MCF 10A (cell line): ENCODE measurements at regions not wholly inside any gene's neighbourhood (a gene's known extent, or its start where the extent isn't known, plus 50 kb on each side); places are given as distances from the start of the nearest gene placed in this dataset.
"Not testable (repeated sequence)": the region's sequence is repeated elsewhere in the genome, so short reads cannot be mapped to it uniquely, and the experiment has no call there.

Experiments used
- BruUV-seq: library from RNA; stranded (reverse); fragments of 400-500 nt; replicated peaks from 2 replicates; lab custom pipeline; 2021; lab: Mats Ljungman, UMichigan
- CTCF ChIA-PET: fragments of 300-600 bp; sonication (Branson Sonifier 250); formaldehyde crosslinking; extraction: SDS; loops from one replicate; lab custom pipeline; 2021; ENCODE audit warnings: antibody characterized with exemption, inconsistent platforms; lab: Yijun Ruan, JAX
- POLR2A ChIA-PET: fragments of 300-600, 350-650 bp; sonication (Branson Sonifier 250); formaldehyde crosslinking; extraction: SDS; loops from one replicate; lab custom pipeline; 2020; ENCODE audit warnings: antibody characterized with exemption, inconsistent platforms; lab: Yijun Ruan, JAX
- DNase-seq: peaks from one replicate; pipeline ENCODE4 v3.0.0-alpha.2; 2018; ENCODE audit not compliant: unreplicated experiment
- H3K27ac Mint-ChIP-seq: one replicate; pipeline ENCODE4 v1.8.0; 2022; ENCODE audit warnings: mild to moderate bottlenecking, low read depth, mixed read lengths; ENCODE audit not compliant: unreplicated experiment
- H3K27me3 Mint-ChIP-seq: one replicate; pipeline ENCODE4 v1.8.0; 2022; ENCODE audit warnings: mixed read lengths; ENCODE audit not compliant: insufficient read depth, unreplicated experiment
- H3K36me3 Mint-ChIP-seq: one replicate; pipeline ENCODE4 v1.8.0; 2022; ENCODE audit warnings: mild to moderate bottlenecking, moderate library complexity, mixed read lengths; ENCODE audit not compliant: insufficient read depth, unreplicated experiment
- H3K4me1 Mint-ChIP-seq: one replicate; pipeline ENCODE4 v1.8.0; 2022; ENCODE audit warnings: mixed read lengths; ENCODE audit not compliant: insufficient read depth, unreplicated experiment
- H3K4me3 Mint-ChIP-seq: one replicate; pipeline ENCODE4 v1.8.0; 2022; ENCODE audit warnings: mild to moderate bottlenecking, moderate library complexity, mixed read lengths; ENCODE audit not compliant: unreplicated experiment
- H3K9me3 Mint-ChIP-seq: one replicate; pipeline ENCODE4 v1.8.0; 2022; ENCODE audit warnings: mixed read lengths; ENCODE audit not compliant: unreplicated experiment
- CTCF ChIP-seq: fragments of 200-600 bp; IDR thresholded peaks from one replicate; pipeline ENCODE4 v1.8.0; 2022; ENCODE audit warnings: antibody characterized with exemption, mild to moderate bottlenecking; ENCODE audit not compliant: unreplicated experiment
- intact Hi-C: fragments of 100-400 bp; cut with micrococcal nuclease; formaldehyde crosslinking; loops from 2 replicates; pipeline ENCODE4 v1.14.1; 2022

DNA sequence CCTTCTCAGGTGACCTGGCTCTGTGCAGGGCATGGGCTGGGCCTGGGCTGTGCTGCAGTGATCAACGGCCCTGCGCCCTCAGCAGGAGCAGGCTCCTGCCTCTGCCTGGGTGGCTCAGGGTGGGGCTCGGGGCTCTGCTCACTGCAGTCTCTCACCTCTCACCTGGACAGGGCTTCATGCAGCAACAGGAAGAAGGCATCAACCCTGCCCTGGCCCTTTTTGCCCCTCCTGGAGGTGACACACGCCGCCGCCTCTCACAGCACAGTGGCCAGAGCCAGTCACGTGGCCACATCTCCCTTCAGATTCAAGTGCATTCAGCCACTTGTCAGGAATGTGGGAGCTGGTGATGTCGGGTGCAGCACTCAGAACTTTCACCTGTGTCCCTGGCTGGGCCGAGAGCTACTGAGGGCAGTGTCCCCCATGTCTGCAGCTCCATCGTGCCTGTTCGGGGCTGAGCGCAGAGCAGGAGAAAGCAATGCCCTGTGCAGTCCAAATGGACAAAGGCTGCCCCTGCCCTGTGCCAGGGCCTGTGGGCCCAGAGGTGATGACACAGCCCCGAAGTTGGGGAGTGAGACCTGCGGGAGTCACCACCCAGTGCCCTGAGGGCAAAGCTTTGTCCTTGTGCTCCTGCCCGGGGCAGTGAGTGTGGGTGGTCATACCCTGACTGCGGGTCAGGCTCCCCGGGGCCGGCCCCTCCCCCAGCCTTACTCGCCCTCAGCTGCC, 314.0 kb downstream of the PTPRU start:
- ChIA-PET CTCF (interaction anchor here (0.5 to 0.6 kb wide), 2 partner anchors 13 to 1106 kb away, joined by 3 read pairs; no protein-coding TSS in a partner anchor), POLR2A (no interaction called here)
- no peaks in the 10 kb centered on the region for H3K36me3 Mint-ChIP-seq
- TF ChIP-seq CTCF = no peak
- H3K9me3 Mint-ChIP-seq = no peaks in the 10 kb centered on the region
- H3K4me3 Mint-ChIP-seq = no peak overlapping the region
- H3K4me1 Mint-ChIP-seq = no peaks in the 10 kb centered on the region
- BruUV-seq = no TSS peak
- intact Hi-C loops = no loop called here
- H3K27ac Mint-ChIP-seq = no peak overlapping the region
- no peaks in the 10 kb centered on the region for H3K27me3 Mint-ChIP-seq
- DNase-seq = no peak

GRCh38 chr1:29549728-29550118, 313.4 kb downstream of the PTPRU start:
- H3K4me3 Mint-ChIP-seq, H3K27me3 Mint-ChIP-seq, H3K9me3 Mint-ChIP-seq, intact Hi-C loops, H3K27ac Mint-ChIP-seq, POLR2A ChIA-PET, BruUV-seq, DNase-seq, H3K36me3 Mint-ChIP-seq, H3K4me1 Mint-ChIP-seq: not testable (repeated sequence)
- CTCF ChIA-PET = interaction anchor here (0.5 to 0.6 kb wide), 2 partner anchors 13 to 1106 kb away, joined by 3 read pairs; no protein-coding TSS in a partner anchor

- no peaks in the 10 kb centered on the region for H3K4me1 Mint-ChIP-seq
- no peaks in the 10 kb centered on the region for H3K27me3 Mint-ChIP-seq
- POLR2A ChIA-PET = no interaction called here
- intact Hi-C loops = no loop called here
- H3K36me3 Mint-ChIP-seq = no peaks in the 10 kb centered on the region
- H3K27ac Mint-ChIP-seq = no peak overlapping the region
- TF ChIP-seq CTCF = no peak
- BruUV-seq = no TSS peak
- CTCF ChIA-PET = no interaction called here
- no peak overlapping the region for H3K4me3 Mint-ChIP-seq
- no peak for DNase-seq
- no peaks in the 10 kb centered on the region for H3K9me3 Mint-ChIP-seq
Measured at GRCh38 chr1:29549001-29549400, 312.7 kb downstream of the PTPRU start.

DNA sequence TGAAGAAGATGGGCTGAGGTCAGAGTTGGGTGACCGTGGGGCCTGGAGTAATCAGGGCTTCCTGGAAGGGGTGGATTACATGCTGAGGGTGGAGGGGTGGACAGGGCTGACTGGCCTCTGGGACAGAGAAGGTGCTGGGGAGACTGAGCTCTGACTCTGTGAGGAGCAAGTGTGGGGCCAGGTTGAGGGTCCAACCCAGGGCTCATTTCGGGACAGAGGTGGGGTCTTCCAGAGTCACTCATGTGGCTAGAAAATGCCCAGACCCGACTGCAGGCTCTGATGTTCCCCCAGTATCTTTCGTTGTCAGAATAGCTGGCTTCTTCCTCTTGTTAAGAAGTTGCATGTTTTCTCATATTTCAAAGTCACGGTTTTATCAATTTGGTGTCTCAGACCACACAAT, 311.8 kb downstream of the PTPRU start:
- H3K27ac Mint-ChIP-seq = no peak overlapping the region
- no peak overlapping the region for H3K4me3 Mint-ChIP-seq
- POLR2A ChIA-PET = interaction anchor here (0.6 kb wide), 1 partner anchor 184 kb away, joined by 3 read pairs; no protein-coding TSS in a partner anchor
- no peaks in the 10 kb centered on the region for H3K36me3 Mint-ChIP-seq
- TF ChIP-seq CTCF = no peak
- no peaks in the 10 kb centered on the region for H3K27me3 Mint-ChIP-seq
- no peaks in the 10 kb centered on the region for H3K9me3 Mint-ChIP-seq
- intact Hi-C loops = no loop called here
- CTCF ChIA-PET = no interaction called here
- H3K4me1 Mint-ChIP-seq = no peaks in the 10 kb centered on the region
- no TSS peak for BruUV-seq
- DNase-seq = no peak
